NCI-H128 (cell line): ENCODE measurements at regions not wholly inside any gene's neighbourhood (a gene's known extent, or its start where the extent isn't known, plus 50 kb on each side); places are given as distances from the start of the nearest gene placed in this dataset.
"Not testable (repeated sequence)": the region's sequence is repeated elsewhere in the genome, so short reads cannot be mapped to it uniquely, and the experiment has no call there.

ENCODE experiments used
- DNase-seq: peaks from one replicate; lab custom pipeline; 2025; ENCODE audit not compliant: unreplicated experiment; lab: John Stamatoyannopoulos, UW

DNA sequence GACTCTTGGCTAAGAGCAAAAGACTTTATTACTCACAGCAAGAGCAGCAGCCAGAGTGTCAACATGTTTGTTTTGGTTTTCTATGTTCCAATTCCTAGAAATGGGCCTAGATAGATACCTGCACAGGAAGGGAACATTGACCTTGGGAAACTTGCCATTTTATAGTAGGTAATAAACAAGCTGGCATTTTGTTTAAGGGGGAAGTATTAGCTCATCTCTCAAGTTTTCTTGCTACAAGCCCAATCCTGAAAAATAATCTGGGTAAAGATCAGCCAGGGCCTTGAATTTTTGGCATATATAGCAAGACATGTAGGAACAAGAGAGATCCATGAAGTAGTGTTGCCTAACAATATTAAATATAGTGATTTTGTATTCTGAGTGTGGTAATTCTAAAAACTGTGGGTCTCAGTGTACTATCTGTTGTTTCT lies 51.4 kb upstream of the RGL1 start:
- DNase-seq = no peak

DNA sequence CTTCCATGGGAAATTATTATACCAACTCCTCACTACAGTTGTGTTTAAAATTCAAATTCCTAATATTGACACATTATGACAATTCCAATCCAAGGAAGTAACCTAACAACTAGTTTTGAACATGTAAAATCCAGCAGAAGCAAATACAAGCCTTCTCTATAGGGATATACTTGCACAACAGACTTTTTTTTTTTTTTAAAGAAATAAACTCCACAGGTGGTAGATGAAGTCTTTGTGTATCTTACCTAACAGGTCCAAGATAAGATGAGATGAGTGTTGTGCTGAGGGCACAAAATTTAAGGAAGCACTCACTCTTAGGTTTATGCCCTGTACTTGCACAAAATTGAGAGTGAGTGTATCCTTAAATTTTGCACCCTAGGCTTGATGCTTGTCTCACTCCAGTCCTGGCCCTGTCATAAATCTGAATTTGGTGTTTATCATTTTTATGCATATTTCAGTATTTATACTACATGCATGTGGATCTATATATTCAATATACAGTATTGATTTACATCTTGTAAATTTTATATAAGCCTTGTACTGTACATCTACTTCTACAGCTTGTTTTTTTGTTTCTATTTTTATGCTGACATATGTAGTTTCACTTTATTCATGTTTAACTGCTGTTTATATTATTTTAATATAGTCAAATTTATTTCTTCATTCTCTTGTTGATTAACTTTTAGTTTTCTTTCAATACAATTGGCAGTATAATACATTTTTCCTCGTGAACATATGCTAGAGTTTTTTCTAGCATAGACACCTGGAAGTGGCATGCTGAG lies 60.6 kb upstream of the RGL1 start:
- no peak for DNase-seq

DNA sequence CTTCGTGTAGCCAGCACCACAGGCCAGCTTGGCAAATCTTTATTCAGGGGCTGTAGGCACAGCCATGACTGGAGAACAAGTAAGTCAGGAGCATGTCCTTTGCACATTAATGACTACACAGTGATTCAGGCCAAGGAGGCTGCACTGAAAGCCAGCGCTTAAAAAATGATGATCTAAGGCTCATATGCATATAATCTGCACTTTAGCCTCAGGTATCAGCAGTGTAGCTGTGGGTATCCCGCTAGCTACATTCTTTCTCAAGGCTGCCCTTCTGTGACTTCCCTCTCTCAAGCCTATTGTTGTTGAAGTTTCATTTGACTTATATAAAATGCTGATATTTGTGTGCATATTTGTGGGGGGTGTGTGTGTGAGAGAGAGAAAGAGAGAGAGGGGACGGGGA lies 62.6 kb upstream of the RGL1 start:
- no peak for DNase-seq

DNA sequence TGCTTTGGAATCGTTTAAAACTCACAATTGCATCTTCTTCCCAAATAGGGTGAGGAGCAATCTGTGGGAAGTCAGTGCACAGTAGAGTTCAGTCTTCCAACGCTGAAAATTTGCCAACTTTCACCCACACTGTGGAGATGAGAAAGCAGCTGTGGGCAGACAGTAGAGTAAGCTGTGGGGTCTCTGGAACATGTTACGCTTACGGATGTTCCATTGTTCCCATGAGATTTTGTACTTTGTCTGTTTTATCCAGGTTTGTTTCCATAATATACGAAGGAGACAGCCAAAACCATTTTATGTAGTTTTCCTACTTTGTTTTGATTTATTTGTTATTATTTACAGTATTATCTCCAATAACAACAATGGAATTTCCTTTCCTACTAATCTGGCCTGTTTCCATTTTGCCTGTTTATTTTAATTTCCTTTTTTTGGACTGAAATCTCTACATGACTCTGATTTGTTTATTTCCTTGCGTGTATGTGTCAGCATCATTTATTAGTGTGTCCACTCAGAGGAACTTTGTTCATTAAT lies 65.1 kb upstream of the RGL1 start:
- no peak for DNase-seq

DNA sequence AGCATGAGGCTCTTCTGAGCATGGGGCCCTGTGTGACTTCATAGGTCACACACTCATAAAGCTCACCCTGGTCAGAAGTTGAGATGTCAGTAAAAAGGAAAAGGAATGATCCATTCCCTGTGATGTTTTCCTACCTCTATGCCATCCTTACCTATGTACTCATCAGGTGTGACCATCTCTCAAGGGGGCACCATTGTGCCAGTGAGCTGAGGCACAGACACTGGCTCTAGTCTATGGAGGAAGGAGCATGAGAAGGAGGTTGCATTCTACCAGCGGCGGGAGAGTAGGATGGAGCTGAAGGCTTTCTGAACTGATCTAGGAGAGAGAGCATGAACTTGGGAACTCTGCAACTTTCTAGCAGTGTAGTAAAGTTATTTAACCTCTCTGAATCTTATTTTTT lies 65.8 kb upstream of the RGL1 start:
- DNase-seq = no peak

DNA sequence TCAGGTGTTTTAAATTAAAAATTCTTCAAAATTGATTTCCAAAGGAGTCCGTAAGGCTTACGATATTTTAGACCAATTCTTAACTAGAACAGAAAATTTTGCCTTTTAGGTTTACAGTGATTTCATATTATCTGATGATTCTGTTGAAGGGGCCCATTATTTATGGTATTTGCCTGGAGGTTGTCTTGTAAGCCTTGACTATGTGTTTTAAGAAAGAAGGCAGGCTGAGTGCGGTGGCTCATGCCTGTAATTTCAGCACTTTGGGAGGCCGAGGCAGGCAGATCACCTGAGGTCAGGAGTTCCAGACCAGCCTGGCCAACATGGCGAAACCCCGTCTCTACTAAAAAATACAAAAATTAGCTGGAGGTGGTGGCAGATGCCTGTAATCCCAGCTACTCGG lies 67.0 kb upstream of the RGL1 start:
- DNase-seq = not testable (repeated sequence)

DNA sequence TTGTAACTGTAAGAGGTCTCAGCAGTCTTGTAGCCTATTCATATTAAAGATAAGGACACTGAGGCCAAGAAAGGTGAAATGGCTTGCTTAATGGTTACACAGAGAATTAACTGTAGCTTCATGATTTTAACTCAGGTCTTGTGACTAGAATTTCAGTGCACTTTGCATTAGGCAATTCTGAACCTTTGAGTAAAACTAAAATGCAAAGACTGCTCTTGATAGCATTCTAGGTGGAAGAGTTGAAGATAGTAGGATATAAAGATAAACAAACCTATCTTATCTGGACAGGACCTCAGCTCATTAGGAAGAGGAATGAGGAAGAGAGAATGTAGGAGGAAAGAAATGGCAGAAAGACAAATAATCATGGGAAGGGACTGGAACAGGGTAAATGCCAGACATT lies 68.6 kb upstream of the RGL1 start:
- DNase-seq = no peak

DNA sequence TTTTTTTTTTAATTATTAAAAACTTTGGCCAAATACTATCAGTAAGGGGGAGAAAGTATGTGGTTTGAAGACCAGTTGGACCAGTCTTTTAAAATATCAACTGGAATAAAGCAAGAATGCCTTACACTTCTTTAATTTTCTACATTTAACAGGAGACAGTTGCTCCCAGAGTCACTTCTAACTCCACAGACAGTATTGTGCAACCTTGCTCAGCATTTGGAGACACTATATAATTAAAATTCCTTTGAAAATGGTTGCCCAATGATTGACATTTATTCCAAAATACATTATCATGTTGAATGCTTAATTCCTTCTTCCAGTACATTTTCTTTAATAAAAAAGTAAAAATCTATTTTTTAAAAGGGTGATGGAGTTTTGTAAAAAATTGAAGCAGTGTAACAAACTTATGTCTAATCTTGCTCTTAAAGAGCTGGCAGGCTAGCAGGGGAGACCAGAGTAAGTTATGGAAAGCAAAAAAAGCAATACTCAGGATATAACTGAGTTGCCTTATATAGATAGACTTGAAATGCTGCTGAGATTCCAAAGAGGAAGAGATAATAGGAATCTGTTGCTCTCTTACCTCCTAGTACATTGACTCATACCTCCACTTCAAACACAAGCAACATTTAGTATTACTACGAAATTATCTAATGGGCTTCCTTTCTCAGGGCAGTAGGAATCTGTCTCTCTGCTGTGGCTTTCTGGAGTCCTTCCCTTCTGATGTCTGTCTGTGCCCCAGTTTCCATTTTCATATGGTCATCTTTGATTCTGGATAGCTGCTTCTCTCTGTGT lies 69.7 kb upstream of the RGL1 start:
- no peak for DNase-seq

DNA sequence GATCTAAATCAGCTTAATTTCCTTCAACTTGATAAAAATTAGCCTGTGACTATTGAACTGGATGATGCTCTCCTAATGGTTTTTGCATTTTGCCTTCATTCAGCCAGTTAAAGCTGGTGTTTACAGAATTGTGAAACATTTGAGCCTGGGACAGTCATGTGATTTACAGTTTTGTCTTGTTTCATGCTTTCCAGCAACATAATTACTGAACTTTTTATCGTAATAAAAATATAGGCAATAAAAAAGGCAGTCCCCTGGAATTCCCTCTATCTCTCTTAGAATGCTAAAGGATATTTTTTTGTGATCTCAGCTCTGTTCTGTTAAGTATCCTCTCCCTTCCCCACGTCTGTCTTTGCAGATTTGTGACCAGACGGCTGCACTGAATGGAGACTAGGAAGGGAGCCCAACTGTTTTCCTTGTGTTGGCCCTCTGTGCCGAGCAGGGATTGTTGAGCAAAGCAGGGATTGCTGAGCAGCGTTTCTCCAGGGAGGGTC lies 70.3 kb upstream of the RGL1 start:
- no peak for DNase-seq

DNA sequence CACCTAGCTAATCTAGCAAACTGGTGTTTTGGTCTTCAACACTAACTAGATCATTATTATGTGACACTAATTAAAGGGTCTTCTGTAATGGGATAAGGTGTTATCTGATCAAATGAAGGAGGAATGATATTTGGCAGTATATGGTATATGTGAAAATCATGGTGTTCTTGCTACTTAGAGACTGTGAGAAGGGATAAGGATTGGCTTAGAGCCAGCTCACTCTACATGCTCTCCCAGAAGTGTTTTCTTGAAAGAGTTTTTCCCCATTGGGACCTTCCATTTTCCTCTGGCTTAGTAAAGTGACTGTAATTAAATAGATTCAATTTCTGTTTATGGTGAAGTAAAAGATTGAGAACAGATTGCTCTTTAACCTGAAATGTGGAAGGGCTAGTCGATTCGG lies 71.2 kb upstream of the RGL1 start:
- peak; percentile 36 for DNase-seq

DNA sequence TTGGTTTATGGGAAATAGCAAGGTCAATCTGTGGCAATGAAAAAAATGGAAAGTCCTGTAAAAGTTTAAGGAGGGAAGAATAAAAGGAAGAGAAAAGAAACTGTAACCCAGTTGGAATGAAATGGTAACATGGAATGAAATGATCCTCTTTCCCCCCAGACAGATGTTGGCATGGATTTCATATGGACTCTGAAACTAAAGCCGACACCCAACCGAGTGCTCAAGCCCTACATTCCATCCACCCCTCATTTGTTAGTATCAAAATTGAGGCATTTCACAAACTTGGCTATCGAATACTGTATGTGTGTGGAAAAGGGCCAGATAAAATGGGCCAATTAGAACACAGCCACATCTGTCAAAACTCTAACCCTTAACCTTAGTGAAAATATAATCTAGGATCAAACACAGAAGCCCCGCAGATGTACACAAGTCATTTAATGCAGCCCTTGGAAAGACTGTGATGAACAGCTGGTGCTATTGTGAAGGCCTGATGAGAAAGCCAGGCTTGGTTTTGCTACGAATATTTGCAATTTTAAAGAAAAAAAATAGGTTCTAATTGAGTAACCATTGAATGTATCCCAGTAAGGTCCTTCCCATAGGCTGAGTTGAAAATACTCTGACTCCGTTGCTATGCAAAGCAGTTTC lies 72.6 kb upstream of the RGL1 start:
- no peak for DNase-seq

DNA sequence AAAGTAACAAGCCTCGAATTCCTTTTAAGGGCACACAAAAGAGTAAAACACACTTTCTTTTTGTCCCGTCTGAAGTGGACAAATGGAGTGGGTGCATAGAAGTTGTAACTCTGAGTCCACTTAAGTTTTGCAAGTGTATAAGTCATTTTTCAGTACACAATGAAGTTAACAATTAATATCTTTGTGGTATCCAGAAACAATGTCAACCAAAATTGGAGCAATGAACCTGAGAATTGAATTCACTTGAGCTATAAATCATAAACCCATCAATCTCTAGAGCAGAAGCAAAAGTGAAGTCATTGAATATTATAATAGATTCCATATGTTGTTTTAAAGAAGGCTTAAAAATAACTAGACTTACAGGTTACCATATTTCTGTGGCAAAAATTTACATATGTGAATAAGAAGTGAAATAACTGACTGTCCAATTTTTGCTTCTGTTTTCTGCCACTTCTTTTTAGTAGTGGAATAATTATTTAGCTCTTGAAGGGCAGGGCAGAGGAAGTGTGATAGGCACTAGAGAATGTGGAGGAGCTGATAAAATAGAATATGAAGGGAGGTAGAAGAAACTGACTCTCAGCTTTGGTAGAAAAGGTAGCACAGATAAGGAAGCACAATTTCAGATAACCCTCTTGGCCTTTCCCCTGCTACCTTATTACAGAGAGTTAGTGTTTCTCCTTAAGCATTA lies 73.9 kb upstream of the RGL1 start:
- DNase-seq = no peak

DNA sequence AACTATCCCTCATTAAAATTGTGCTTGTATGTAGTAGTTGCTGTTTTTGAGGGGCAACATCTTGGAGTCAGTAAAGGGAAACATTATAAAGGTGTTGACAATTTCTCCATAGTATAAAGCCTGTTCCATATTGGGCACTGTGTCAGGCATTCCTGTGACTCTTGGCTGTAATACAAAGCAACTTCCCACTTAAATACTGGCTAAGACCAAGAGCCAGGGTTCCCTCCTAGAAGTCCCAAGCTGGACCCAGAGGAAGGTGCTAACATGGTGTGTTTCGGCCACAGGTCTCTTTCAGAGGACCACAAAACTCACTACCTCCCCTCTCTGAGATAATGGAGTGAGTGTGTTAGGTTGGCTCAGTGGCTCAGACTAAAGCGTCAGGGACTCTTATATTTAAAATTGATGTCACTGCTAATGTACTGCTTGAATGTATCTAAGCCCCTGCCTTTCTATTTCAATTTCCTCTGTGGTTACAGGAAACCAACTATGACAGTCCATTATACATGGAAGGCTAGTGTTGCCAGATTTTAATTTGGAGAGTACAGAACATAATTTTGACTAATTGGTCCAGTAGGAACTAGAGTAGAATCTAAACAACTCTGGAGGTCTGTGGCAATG lies 74.7 kb upstream of the RGL1 start:
- DNase-seq = no peak

DNA sequence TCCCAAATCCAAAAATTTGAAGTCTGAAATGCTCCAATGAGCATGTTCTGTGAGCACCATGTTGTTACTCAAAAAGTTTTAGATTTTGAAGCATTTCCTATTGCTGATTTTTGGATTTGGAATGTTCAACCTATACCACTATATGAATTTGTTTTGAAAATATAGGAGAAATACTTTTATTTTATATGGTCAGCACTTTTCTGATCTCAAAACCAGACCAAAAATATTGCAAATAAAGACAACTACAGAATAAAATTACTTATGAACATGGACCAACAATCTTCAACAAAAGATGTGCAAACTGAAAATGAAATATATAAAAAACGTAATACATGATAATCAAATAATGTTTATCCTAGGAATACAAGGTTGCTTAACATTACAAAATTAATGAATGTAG lies 73.7 kb upstream of the APOBEC4 start:
- no peak for DNase-seq

DNA sequence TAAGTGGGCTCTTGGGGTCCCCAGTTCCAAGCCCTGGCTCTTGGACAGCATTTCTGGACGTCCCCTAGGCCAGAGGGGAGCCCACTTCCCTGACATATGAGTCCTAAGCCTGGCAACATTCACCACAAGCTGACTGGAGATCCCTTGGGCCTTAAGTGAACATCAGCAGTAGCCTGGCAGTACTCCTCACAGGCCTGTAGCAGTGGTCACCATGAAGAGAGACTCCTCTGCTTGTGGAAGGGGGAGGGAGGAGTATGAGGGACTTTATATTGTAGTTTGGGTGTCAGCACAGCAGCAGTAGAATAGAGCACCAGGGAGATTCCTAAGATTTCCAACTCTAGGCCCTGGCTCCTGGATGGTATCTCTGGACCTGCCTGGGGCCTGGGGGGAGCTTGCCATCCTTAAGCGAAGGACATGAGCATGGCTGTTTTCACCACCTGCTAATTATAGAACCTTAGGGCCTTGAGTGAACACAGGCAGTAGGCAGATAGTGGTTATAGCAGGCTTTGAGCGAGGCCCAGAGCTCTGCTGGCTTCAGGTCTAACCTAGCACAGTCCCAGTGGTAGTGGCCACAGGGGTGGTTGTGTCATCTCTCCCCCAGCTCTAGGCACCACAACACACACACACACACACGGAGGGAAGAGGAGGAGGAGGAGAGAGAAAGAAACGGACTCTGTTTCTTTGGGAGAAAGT lies 71.4 kb upstream of the APOBEC4 start:
- DNase-seq = no peak

DNA sequence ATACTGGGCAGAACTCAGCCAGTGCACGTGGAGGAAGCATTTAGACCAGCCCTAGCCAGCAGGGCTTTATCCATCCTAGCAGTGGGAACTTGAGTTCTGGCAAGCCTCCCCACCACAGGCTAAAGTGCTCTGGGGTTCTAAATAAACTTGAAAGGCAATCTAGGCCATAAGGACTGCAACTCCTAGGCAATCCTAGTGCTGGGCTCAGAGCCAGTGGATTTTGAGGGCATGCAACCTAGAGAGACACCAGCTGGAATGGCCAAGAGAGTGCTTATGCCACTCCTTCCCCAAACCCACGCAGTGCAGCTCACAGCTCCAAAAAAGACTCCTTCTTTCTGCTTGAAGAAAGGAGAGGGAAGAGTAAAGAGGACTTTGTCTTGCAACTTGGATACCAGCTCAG lies 70.5 kb upstream of the APOBEC4 start:
- no peak for DNase-seq

DNA sequence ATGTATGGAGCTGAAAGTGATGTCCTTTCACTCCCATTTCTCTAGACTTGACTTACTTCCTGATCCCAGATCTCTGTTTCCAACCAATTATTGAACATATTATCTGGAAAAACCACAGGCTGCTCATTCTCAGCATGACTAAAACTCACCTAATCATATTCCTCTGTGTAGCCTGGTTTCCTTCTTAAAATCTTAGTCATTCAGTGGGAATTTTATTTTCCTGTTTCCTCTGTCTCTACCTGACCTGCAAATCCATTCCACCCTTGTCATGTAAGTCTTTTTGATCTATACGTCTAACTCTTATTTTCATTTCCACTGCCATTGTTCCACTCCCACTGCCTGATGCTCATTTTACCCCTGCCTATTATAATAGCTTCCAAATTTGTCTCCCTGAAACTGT lies 67.9 kb upstream of the APOBEC4 start:
- DNase-seq = no peak

DNA sequence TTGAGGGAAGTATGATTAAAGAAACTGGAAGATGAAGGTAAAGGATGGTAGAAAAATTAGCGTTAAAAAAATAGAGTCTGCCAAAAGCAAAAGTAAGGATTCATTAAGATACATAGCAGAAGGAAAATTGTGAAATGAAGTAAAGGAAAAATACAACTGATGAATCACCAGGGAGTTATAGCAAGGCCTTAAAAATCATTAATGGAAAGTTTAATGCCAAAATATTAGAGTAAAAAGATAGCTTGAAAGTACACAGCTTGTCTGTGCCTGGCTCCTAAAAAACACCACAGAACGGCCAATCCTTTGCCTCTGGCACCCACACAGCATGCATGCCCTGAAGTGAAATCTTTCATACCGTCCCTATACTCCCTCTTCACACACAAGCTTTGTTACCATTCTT lies 66.9 kb upstream of the APOBEC4 start:
- DNase-seq = no peak

DNA sequence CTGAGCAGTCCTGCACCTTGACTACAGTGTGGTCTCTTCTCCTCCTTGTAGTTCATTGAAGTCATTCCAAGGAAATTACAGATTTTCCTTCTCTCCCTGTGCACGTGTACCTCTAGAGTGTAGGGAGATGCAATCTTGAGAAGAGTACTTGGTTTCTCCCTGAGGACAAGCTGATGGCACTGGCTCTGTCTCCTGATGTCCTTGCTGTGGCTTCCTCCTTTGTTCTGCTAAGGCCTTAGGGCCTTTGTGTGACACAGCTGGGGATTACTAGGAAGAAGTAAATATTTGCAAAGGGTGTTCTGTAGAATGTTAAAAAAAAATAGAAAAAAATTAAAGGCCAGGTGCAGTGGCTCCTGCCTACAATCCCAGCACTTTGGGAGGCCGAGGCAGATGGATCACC lies 66.2 kb upstream of the APOBEC4 start:
- DNase-seq = no peak

DNA sequence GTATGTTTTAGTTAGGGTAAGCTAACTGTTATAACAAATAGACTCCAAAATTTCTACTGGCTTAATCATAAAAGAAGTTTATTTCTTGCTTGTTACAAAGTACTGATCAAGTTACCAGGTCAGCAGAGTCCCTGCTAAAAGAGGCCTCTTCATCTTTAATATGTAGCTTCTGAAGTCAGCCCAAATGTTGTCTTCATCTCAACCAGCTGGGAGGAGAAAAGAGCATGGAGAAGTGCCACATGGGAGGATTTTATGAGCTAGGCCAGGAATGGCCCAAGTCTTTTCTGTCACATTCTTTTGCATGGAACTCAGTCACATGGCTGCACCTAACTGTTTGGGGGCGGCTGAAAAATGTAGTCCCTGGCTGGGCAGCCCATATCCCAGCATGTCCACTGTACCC lies 63.2 kb upstream of the APOBEC4 start:
- DNase-seq = no peak
